DND-41 (cell line): ENCODE measurements at regions not wholly inside any gene's neighbourhood (a gene's known extent, or its start where the extent isn't known, plus 50 kb on each side); places are given as distances from the start of the nearest gene placed in this dataset.

Source experiments
- CTCF ChIP-seq: IDR thresholded peaks from 2 replicates; pipeline ENCODE4 v1.5.1; 2012; ENCODE audit warnings: borderline replicate concordance, low read length, moderate library complexity, mild to moderate bottlenecking; ENCODE audit not compliant: poor library complexity, severe bottlenecking; ENCODE audit errors: extremely low read depth
- EZH2 ChIP-seq: IDR thresholded peaks from 3 replicates; pipeline ENCODE4 v1.6.1; 2012; ENCODE audit warnings: borderline replicate concordance, low read depth, mild to moderate bottlenecking, moderate library complexity, low read length, inconsistent platforms; ENCODE audit not compliant: severe bottlenecking

GRCh38 chr4:114034189-114034588, 54.7 kb upstream of the ARSJ start:
- TF ChIP-seq CTCF (no peak), EZH2 (no peak)
